A673 (cell line): ENCODE measurements at regions not wholly inside any gene's neighbourhood (a gene's known extent, or its start where the extent isn't known, plus 50 kb on each side); places are given as distances from the start of the nearest gene placed in this dataset.

Experiments used
- BruUV-seq: library from RNA; stranded (reverse); fragments of 400-500 nt; replicated peaks from 2 replicates; lab custom pipeline; 2021; lab: Mats Ljungman, UMichigan
- CTCF ChIA-PET: fragments of 300-600 bp; sonication (Branson Sonifier 250); formaldehyde crosslinking; loops from one replicate; lab custom pipeline; 2022; ENCODE audit warnings: antibody characterized with exemption; lab: Charles Lee
- POLR2A ChIA-PET: fragments of 300-600 bp; sonication (Branson Sonifier 250); formaldehyde crosslinking; loops from one replicate; lab custom pipeline; 2022; ENCODE audit warnings: antibody characterized with exemption; ENCODE audit not compliant: low non-redundant PET; lab: Charles Lee
- DNase-seq: peaks from one replicate; pipeline ENCODE4 v3.0.0-alpha.2; 2015; ENCODE audit warnings: low spot score
- H3K27ac ChIP-seq: fragments of 200-600 bp; sonication (generic); 2 replicates; pipeline ENCODE4 v1.5.1; 2016; ENCODE audit warnings: mixed run types, low read depth, mild to moderate bottlenecking, mixed read lengths, antibody characterized with exemption, low read length; ENCODE audit not compliant: poor library complexity, severe bottlenecking
- H3K27me3 ChIP-seq: fragments of 200-600 bp; sonication (generic); replicated peaks from 2 replicates; pipeline ENCODE4 v1.6.1; 2017; ENCODE audit warnings: mixed run types, low read depth, mild to moderate bottlenecking, mixed read lengths, antibody characterized with exemption, low read length; ENCODE audit not compliant: insufficient read depth, poor library complexity
- H3K36me3 ChIP-seq: fragments of 200-600 bp; sonication (generic); 2 replicates; pipeline ENCODE4 v1.6.1; 2016; ENCODE audit warnings: mixed run types, mild to moderate bottlenecking, mixed read lengths, antibody characterized with exemption, low read length; ENCODE audit not compliant: insufficient read depth, poor library complexity, severe bottlenecking
- H3K4me1 ChIP-seq: fragments of 200-600 bp; sonication (generic); 2 replicates; pipeline ENCODE4 v1.6.1; 2017; ENCODE audit warnings: mixed run types, mild to moderate bottlenecking, mixed read lengths, antibody characterized with exemption, low read length; ENCODE audit not compliant: insufficient read depth, poor library complexity, severe bottlenecking
- H3K4me3 ChIP-seq: fragments of 200-600 bp; sonication (generic); 2 replicates; pipeline ENCODE4 v1.5.1; 2016; ENCODE audit warnings: low read depth, mixed run types, mild to moderate bottlenecking, mixed read lengths, low read length; ENCODE audit not compliant: poor library complexity, severe bottlenecking
- H3K9me3 ChIP-seq: fragments of 200-600 bp; sonication (generic); 2 replicates; pipeline ENCODE4 v1.6.1; 2016; ENCODE audit warnings: mixed run types, low read depth, mild to moderate bottlenecking, mixed read lengths, antibody characterized with exemption, low read length; ENCODE audit not compliant: poor library complexity, severe bottlenecking
- CTCF ChIP-seq: fragments of 300-800, 200-600 bp; sonication (generic); conservative IDR thresholded peaks from 2 replicates; pipeline ENCODE4 v1.5.1; 2017; ENCODE audit warnings: low read depth, mild to moderate bottlenecking, antibody characterized with exemption, low read length, moderate library complexity, mixed read lengths
- EZH2 ChIP-seq: fragments of 200-600 bp; sonication (generic); IDR thresholded peaks from 2 replicates; pipeline ENCODE4 v1.6.1; 2017; ENCODE audit warnings: borderline replicate concordance, low read depth, mild to moderate bottlenecking, mixed read lengths, antibody characterized with exemption, low read length; ENCODE audit not compliant: poor library complexity, severe bottlenecking
- intact Hi-C: fragments of 100-400 bp; cut with micrococcal nuclease; formaldehyde crosslinking; loops from one replicate; pipeline ENCODE4 v1.10.0; 2022; ENCODE audit not compliant: unreplicated experiment

GRCh38 chr11:93959663-93960062 is 61.5 kb upstream of the HEPHL1 start:
- intact Hi-C loops: no loop called here
- Histone ChIP-seq H3K4me3 (no peak overlapping the region), H3K4me1 (no peaks in the 10 kb centered on the region), H3K36me3 (no peaks in the 10 kb centered on the region), H3K27me3 (peaks cover 35% of the 10 kb centered on the region), H3K27ac (no peak overlapping the region), H3K9me3 (no peaks in the 10 kb centered on the region)
- TF ChIP-seq CTCF: no peak
- POLR2A ChIA-PET: no interaction called here
- no TSS peak for BruUV-seq
- CTCF ChIA-PET: no interaction called here
- no peak for DNase-seq

DNA sequence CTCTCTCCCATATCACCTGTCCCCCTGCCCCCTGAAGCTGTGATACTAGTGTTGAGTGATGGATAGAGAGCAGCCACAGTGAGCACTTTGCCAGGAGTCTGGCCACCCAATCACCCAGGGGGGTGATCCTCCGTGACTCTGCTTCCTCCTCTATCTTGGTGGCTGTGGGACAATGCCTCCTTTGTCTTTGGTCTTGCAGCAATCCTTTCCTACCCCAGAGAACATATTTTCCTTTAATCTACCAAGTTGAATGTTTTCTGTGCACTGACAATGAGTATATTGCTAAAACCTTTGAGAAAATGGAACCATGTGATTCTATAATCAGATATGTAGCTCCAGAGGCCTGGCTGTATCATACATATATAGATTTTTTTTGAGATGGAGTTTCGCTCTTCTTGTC is 58.1 kb upstream of the HEPHL1 start:
- H3K27ac ChIP-seq: no peak overlapping the region
- no peaks in the 10 kb centered on the region for H3K9me3 ChIP-seq

DNA sequence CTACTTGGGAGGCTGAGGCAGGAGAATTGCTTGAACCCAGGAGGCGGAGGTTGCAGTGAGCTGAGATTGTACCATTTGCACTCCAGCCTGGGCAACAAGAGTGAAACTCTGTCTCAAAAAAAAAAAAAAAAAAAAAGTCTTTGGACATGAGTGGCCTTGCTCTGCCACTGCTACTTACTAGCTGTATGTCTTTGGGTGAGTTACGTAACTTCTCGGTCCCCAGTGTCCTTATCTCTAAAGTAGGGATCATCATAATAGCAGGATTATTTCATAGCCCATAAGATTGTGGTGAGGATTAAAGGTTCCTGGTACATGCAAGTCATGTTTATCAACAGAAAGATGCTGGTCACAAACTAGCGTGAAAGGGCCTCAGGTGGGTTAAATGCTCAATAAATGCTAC is 53.9 kb upstream of the HEPHL1 start:
- H3K4me1 ChIP-seq: no peaks in the 10 kb centered on the region
- no peak overlapping the region for H3K4me3 ChIP-seq
- intact Hi-C loops: no loop called here
- no peaks in the 10 kb centered on the region for H3K9me3 ChIP-seq
- DNase-seq: no peak
- no peaks in the 10 kb centered on the region for H3K36me3 ChIP-seq
- ChIA-PET CTCF (no interaction called here), POLR2A (no interaction called here)
- no peak for TF ChIP-seq EZH2
- TF ChIP-seq CTCF: no peak
- H3K27me3 ChIP-seq: peaks cover 17% of the 10 kb centered on the region
- no peak overlapping the region for H3K27ac ChIP-seq
- BruUV-seq: no TSS peak

More for the DNA sequence above, 58.1 kb upstream of the HEPHL1 start:
- no peak overlapping the region for H3K4me3 ChIP-seq
- CTCF ChIA-PET: no interaction called here
- DNase-seq: no peak
- intact Hi-C loops: no loop called here
- POLR2A ChIA-PET: no interaction called here
- TF ChIP-seq CTCF: no peak
- no peak for TF ChIP-seq EZH2
- no TSS peak for BruUV-seq
- H3K36me3 ChIP-seq: no peaks in the 10 kb centered on the region
- peaks cover 24% of the 10 kb centered on the region for H3K27me3 ChIP-seq
- H3K4me1 ChIP-seq: no peaks in the 10 kb centered on the region
